Fibroblast of lung (primary cell): ENCODE measurements at regions not wholly inside any gene's neighbourhood (a gene's known extent, or its start where the extent isn't known, plus 50 kb on each side); places are given as distances from the start of the nearest gene placed in this dataset.

Source experiments
- DNase-seq, 2 donors: peaks; one replicate each; pipeline versions ENCODE4 v3.0.0 to v3.0.0-alpha.2; 2010; ENCODE audit warnings: low read depth in 2 of 2
- H2AFZ ChIP-seq: 2 replicates; pipeline ENCODE4 v1.5.1; 2012; ENCODE audit warnings: low read length, control low read depth, inconsistent platforms
- H3K27ac ChIP-seq: 2 replicates; pipeline ENCODE4 v1.5.1; 2011; ENCODE audit warnings: low read length, control low read depth; ENCODE audit not compliant: insufficient read depth
- H3K27me3 ChIP-seq: 2 replicates; pipeline ENCODE4 v1.5.1; 2011; ENCODE audit warnings: mild to moderate bottlenecking, low read length; ENCODE audit not compliant: control insufficient read depth, insufficient read depth
- H3K36me3 ChIP-seq: 2 replicates; pipeline ENCODE4 v1.5.1; 2011; ENCODE audit warnings: low read length; ENCODE audit not compliant: control insufficient read depth, insufficient read depth
- H3K4me1 ChIP-seq: 2 replicates; pipeline ENCODE4 v1.5.1; 2011; ENCODE audit warnings: low read length; ENCODE audit not compliant: control insufficient read depth, insufficient read depth; ENCODE audit errors: extremely low read depth
- H3K4me2 ChIP-seq: 2 replicates; pipeline ENCODE4 v1.5.1; 2011; ENCODE audit warnings: low read length, control low read depth; ENCODE audit not compliant: insufficient read depth; ENCODE audit errors: extremely low read depth
- H3K4me3 ChIP-seq, 4 experiments: fragments of 200-600 bp in 1 of 4; sonication (generic) in 1 of 4; replicated peaks in 1 of 4; 2 replicates each; pipeline ENCODE4 v1.5.1; 2011 to 2016; ENCODE audit warnings: low read length in 4 of 4, low read depth in 3 of 4, mild to moderate bottlenecking in 3 of 4, control low read depth in 2 of 4, inconsistent platforms in 1 of 4, mixed read lengths in 1 of 4; ENCODE audit not compliant: insufficient read depth in 1 of 4; ENCODE audit errors: control extremely low read depth in 1 of 4
- H3K79me2 ChIP-seq: 2 replicates; pipeline ENCODE4 v1.5.1; 2012; ENCODE audit warnings: mild to moderate bottlenecking, low read length, inconsistent platforms; ENCODE audit not compliant: control insufficient read depth, insufficient read depth
- H3K9ac ChIP-seq: 2 replicates; pipeline ENCODE4 v1.5.1; 2011; ENCODE audit warnings: mild to moderate bottlenecking, low read length, control low read depth; ENCODE audit not compliant: insufficient read depth
- H3K9me3 ChIP-seq: 2 replicates; pipeline ENCODE4 v1.5.1; 2012; ENCODE audit warnings: low read depth, low read length; ENCODE audit not compliant: control insufficient read depth, insufficient read depth
- H4K20me1 ChIP-seq: 2 replicates; pipeline ENCODE4 v1.5.1; 2011; ENCODE audit warnings: low read length; ENCODE audit not compliant: control insufficient read depth, insufficient read depth; ENCODE audit errors: extremely low read depth
- CTCF ChIP-seq, 2 donors: IDR thresholded peaks in 1 of 2; conservative IDR thresholded peaks in 1 of 2; 1 replicate in 1 of 2; 2 replicates in 1 of 2; pipeline ENCODE4 v1.5.1; 2011 to 2012; ENCODE audit warnings: low read length in 2 of 2, control low read depth in 1 of 2, inconsistent platforms in 1 of 2, low read depth in 1 of 2, mild to moderate bottlenecking in 1 of 2
- EZH2 ChIP-seq: IDR thresholded peaks from 2 replicates; pipeline ENCODE4 v1.5.1; 2012; ENCODE audit warnings: low read length, control low read depth, mild to moderate bottlenecking; ENCODE audit errors: missing control alignments

- no peaks in the 10 kb centered on the region for H3K4me1 ChIP-seq
- H3K9ac ChIP-seq = no peak overlapping the region
Observed at GRCh38 chr12:82174936-82175335, 183.3 kb downstream of the CCDC59 start.

GRCh38 chr12:82174383-82174782 lies 183.8 kb downstream of the CCDC59 start:
- H3K9me3 ChIP-seq = no peaks in the 10 kb centered on the region
- H2AFZ ChIP-seq = no peak overlapping the region
- H3K4me1 ChIP-seq = no peaks in the 10 kb centered on the region
- no peak overlapping the region for H3K27ac ChIP-seq
- H3K36me3 ChIP-seq = no peaks in the 10 kb centered on the region
- no peak overlapping the region for H3K4me2 ChIP-seq
- H3K9ac ChIP-seq = no peak overlapping the region
- no peaks in the 10 kb centered on the region for H3K79me2 ChIP-seq
- DNase-seq = no peak
- H3K27me3 ChIP-seq = no peaks in the 10 kb centered on the region
- no peak for TF ChIP-seq CTCF (conservative IDR thresholded peaks at IDR 0.05 in 1 of 2, IDR thresholded peaks at IDR 0.05 in 1 of 2; ENCODE audit: low read depth in 1 of 2, low read length in 2 of 2)
- TF ChIP-seq EZH2 = no peak
- H3K4me3 ChIP-seq = no peak overlapping the region
- H4K20me1 ChIP-seq = no peaks in the 10 kb centered on the region

More at GRCh38 chr12:82174936-82175335, 183.3 kb downstream of the CCDC59 start:
- TF ChIP-seq CTCF (conservative IDR thresholded peaks at IDR 0.05 in 1 of 2, IDR thresholded peaks at IDR 0.05 in 1 of 2; ENCODE audit: low read depth in 1 of 2, low read length in 2 of 2) (no peak), EZH2 (no peak)
- no peaks in the 10 kb centered on the region for H3K9me3 ChIP-seq
- no peaks in the 10 kb centered on the region for H3K79me2 ChIP-seq
- H3K27ac ChIP-seq = no peak overlapping the region
- H3K36me3 ChIP-seq = no peaks in the 10 kb centered on the region
- DNase-seq = no peak
- H2AFZ ChIP-seq = no peak overlapping the region
- H3K4me3 ChIP-seq = no peak overlapping the region
- no peaks in the 10 kb centered on the region for H3K27me3 ChIP-seq
- H4K20me1 ChIP-seq = no peaks in the 10 kb centered on the region
- H3K4me2 ChIP-seq = no peak overlapping the region

GRCh38 chr12:82149045-82149444 lies 209.1 kb downstream of the CCDC59 start:
- DNase-seq = peak in 1 of 2 donors; percentile 28
- no peaks in the 10 kb centered on the region for H3K9me3 ChIP-seq

More at GRCh38 chr12:82149045-82149444, 209.1 kb downstream of the CCDC59 start:
- Histone ChIP-seq H2AFZ (no peak overlapping the region), H3K36me3 (no peaks in the 10 kb centered on the region), H3K4me2 (no peak overlapping the region), H3K27ac (no peak overlapping the region), H4K20me1 (no peaks in the 10 kb centered on the region), H3K4me3 (no peak overlapping the region), H3K9ac (no peak overlapping the region), H3K79me2 (no peaks in the 10 kb centered on the region), H3K27me3 (no peaks in the 10 kb centered on the region), H3K4me1 (no peaks in the 10 kb centered on the region)
- TF ChIP-seq EZH2 = no peak
- TF ChIP-seq CTCF (conservative IDR thresholded peaks at IDR 0.05 in 1 of 2, IDR thresholded peaks at IDR 0.05 in 1 of 2; ENCODE audit: low read depth in 1 of 2, low read length in 2 of 2) = no peak
